IMR-90 (cell line): ENCODE measurements at regions not wholly inside any gene's neighbourhood (a gene's known extent, or its start where the extent isn't known, plus 50 kb on each side); places are given as distances from the start of the nearest gene placed in this dataset.

ENCODE experiments used
- ATAC-seq: fragments of 200-7000 bp; cut with Tn5 transposase; 2 replicates; pipeline ENCODE4 v1.9.1; 2020; ENCODE audit warnings: low read depth, mild to moderate bottlenecking, moderate library complexity
- BruUV-seq: library from RNA; stranded (reverse); fragments of 400-500 nt; replicated peaks from 2 replicates; lab custom pipeline; 2021; lab: Mats Ljungman, UMichigan
- CTCF ChIA-PET: fragments of 300-600 bp; formaldehyde crosslinking; extraction: SDS; loops from one replicate; lab custom pipeline; 2021; ENCODE audit warnings: antibody characterized with exemption; lab: Yijun Ruan, JAX
- POLR2A ChIA-PET: fragments of 300-600 bp; sonication (Branson Sonifier 250); formaldehyde crosslinking; loops from one replicate; lab custom pipeline; 2022; ENCODE audit warnings: antibody characterized with exemption; ENCODE audit not compliant: unreplicated experiment; lab: Charles Lee
- DNase-seq: peaks from one replicate; pipeline ENCODE4 v3.0.0; 2013
- H2AFZ ChIP-seq: replicated peaks from 2 replicates; pipeline ENCODE3; 2013; ENCODE audit warnings: low read length, mild to moderate bottlenecking; ENCODE audit not compliant: poor library complexity
- H2AK5ac ChIP-seq: 2 replicates; pipeline ENCODE4 v1.6.1; 2013; ENCODE audit warnings: low read depth, low read length, inconsistent platforms
- H2AK9ac ChIP-seq: replicated peaks from 2 replicates; pipeline ENCODE3; 2013; ENCODE audit warnings: mild to moderate bottlenecking, low read depth, low read length, moderate library complexity; ENCODE audit not compliant: poor library complexity
- H2BK120ac ChIP-seq: 2 replicates; pipeline ENCODE4 v1.6.1; 2013; ENCODE audit warnings: low read depth, low read length, inconsistent platforms
- H2BK15ac ChIP-seq: 3 replicates; pipeline ENCODE4 v1.6.1; 2013; ENCODE audit warnings: low read depth, low read length, inconsistent platforms
- H2BK20ac ChIP-seq: 2 replicates; pipeline ENCODE4 v1.6.1; 2013; ENCODE audit warnings: low read depth, mild to moderate bottlenecking, inconsistent platforms, low read length, moderate library complexity
- H2BK5ac ChIP-seq: 2 replicates; pipeline ENCODE4 v1.6.1; 2013; ENCODE audit warnings: mild to moderate bottlenecking, low read depth, low read length, inconsistent platforms; ENCODE audit not compliant: poor library complexity, severe bottlenecking
- H3K14ac ChIP-seq: replicated peaks from 2 replicates; pipeline ENCODE4 v1.6.1; 2013; ENCODE audit warnings: low read depth, low read length, inconsistent platforms
- H3K18ac ChIP-seq: 2 replicates; pipeline ENCODE4 v1.6.1; 2013; ENCODE audit warnings: low read depth, low read length, control low read depth
- H3K23ac ChIP-seq: 2 replicates; pipeline ENCODE4 v1.6.1; 2013; ENCODE audit warnings: low read depth, low read length, inconsistent platforms
- H3K27ac ChIP-seq: 2 replicates; pipeline ENCODE4 v1.5.1; 2013; ENCODE audit warnings: mild to moderate bottlenecking, control low read depth, low read length; ENCODE audit not compliant: insufficient read depth
- H3K27me3 ChIP-seq: 2 replicates; pipeline ENCODE4 v1.6.1; 2013; ENCODE audit warnings: low read length; ENCODE audit not compliant: control insufficient read depth, insufficient read depth
- H3K36me3 ChIP-seq: 2 replicates; pipeline ENCODE4 v1.6.1; 2013; ENCODE audit warnings: low read length, mixed read lengths; ENCODE audit not compliant: control insufficient read depth, insufficient read depth
- H3K4ac ChIP-seq: 2 replicates; pipeline ENCODE4 v1.6.1; 2013; ENCODE audit warnings: low read depth, low read length, inconsistent platforms
- H3K4me1 ChIP-seq: 2 replicates; pipeline ENCODE4 v1.6.1; 2013; ENCODE audit warnings: low read length, mixed read lengths; ENCODE audit not compliant: control insufficient read depth, insufficient read depth
- H3K4me2 ChIP-seq: 2 replicates; pipeline ENCODE4 v1.6.1; 2013; ENCODE audit warnings: low read depth, mild to moderate bottlenecking, control low read depth, low read length, moderate library complexity
- H3K4me3 ChIP-seq: 2 replicates; pipeline ENCODE4 v1.5.1; 2013; ENCODE audit warnings: low read depth, mild to moderate bottlenecking, control low read depth, low read length, moderate library complexity; ENCODE audit not compliant: insufficient read depth
- H3K56ac ChIP-seq: 2 replicates; pipeline ENCODE4 v1.6.1; 2013; ENCODE audit warnings: low read length, inconsistent platforms; ENCODE audit not compliant: insufficient read depth; ENCODE audit errors: extremely low read depth
- H3K79me1 ChIP-seq, 2 experiments: 2 replicates each; pipeline ENCODE4 v1.6.1; 2013; ENCODE audit warnings: low read length in 2 of 2, inconsistent platforms in 1 of 2, low read depth in 1 of 2
- H3K9ac ChIP-seq: 2 replicates; pipeline ENCODE4 v1.6.1; 2013; ENCODE audit warnings: low read depth, low read length, control low read depth
- H3K9me1 ChIP-seq: 2 replicates; pipeline ENCODE4 v1.6.1; 2013; ENCODE audit warnings: low read length, inconsistent platforms; ENCODE audit not compliant: insufficient read depth
- H3K9me3 ChIP-seq: 2 replicates; pipeline ENCODE4 v1.6.1; 2013; ENCODE audit warnings: low read length; ENCODE audit not compliant: control insufficient read depth, insufficient read depth
- H4K20me1 ChIP-seq: 2 replicates; pipeline ENCODE4 v1.6.1; 2013; ENCODE audit warnings: low read length, inconsistent platforms; ENCODE audit not compliant: insufficient read depth
- H4K5ac ChIP-seq: 2 replicates; pipeline ENCODE4 v1.6.1; 2013; ENCODE audit warnings: mild to moderate bottlenecking, low read depth, low read length, control low read depth
- H4K8ac ChIP-seq, 2 experiments: 2 replicates each; pipeline ENCODE4 v1.6.1; 2013; ENCODE audit warnings: low read depth in 2 of 2, low read length in 2 of 2, control low read depth in 1 of 2, inconsistent platforms in 1 of 2
- H4K91ac ChIP-seq: 2 replicates; pipeline ENCODE4 v1.6.1; 2013; ENCODE audit warnings: low read depth, low read length, inconsistent platforms; ENCODE audit not compliant: insufficient read depth
- BHLHE40 ChIP-seq: fragments of 150-350 bp; IDR thresholded peaks from 2 replicates; pipeline ENCODE4 v1.6.1; 2016; ENCODE audit warnings: mild to moderate bottlenecking, low read depth, low read length
- CEBPB ChIP-seq: IDR thresholded peaks from 2 replicates; pipeline ENCODE4 v1.6.1; 2012; ENCODE audit warnings: low read depth, low read length, improper control_type of control experiment
- CHD1 ChIP-seq: IDR thresholded peaks from 2 replicates; pipeline ENCODE4 v1.6.1; 2012; ENCODE audit warnings: low read depth, low read length, improper control_type of control experiment
- CTCF ChIP-seq: conservative IDR thresholded peaks from 2 replicates; pipeline ENCODE4 v1.5.1; 2012; ENCODE audit warnings: mild to moderate bottlenecking, low read depth, low read length, improper control_type of control experiment
- ELK1 ChIP-seq: fragments of 150-350 bp; IDR thresholded peaks from 2 replicates; pipeline ENCODE4 v1.6.1; 2016; ENCODE audit warnings: low read depth, mild to moderate bottlenecking, low read length, moderate library complexity, borderline replicate concordance
- FOS ChIP-seq: fragments of 150-350 bp; IDR thresholded peaks from 2 replicates; pipeline ENCODE4 v1.6.1; 2016; ENCODE audit warnings: low read depth, low read length
- MAFK ChIP-seq: IDR thresholded peaks from 2 replicates; pipeline ENCODE4 v1.6.1; 2012; ENCODE audit warnings: low read depth, low read length, improper control_type of control experiment
- MAZ ChIP-seq: IDR thresholded peaks from 2 replicates; pipeline ENCODE4 v1.6.1; 2012; ENCODE audit warnings: low read depth, mild to moderate bottlenecking, low read length, improper control_type of control experiment, moderate library complexity, borderline replicate concordance
- MXI1 ChIP-seq: IDR thresholded peaks from 2 replicates; pipeline ENCODE4 v1.6.1; 2012; ENCODE audit warnings: low read depth, mild to moderate bottlenecking, low read length, moderate library complexity, borderline replicate concordance
- NFE2L2 ChIP-seq: fragments of 150-350 bp; IDR thresholded peaks from 2 replicates; pipeline ENCODE4 v1.6.1; 2016; ENCODE audit warnings: low read depth, mild to moderate bottlenecking, low read length
- POLR2A ChIP-seq: IDR thresholded peaks from 2 replicates; pipeline ENCODE4 v1.6.1; 2012; ENCODE audit warnings: mild to moderate bottlenecking, low read depth, low read length
- RAD21 ChIP-seq: IDR thresholded peaks from 2 replicates; pipeline ENCODE4 v1.6.1; 2012; ENCODE audit warnings: low read length, improper control_type of control experiment
- RCOR1 ChIP-seq: IDR thresholded peaks from 2 replicates; pipeline ENCODE4 v1.6.1; 2012; ENCODE audit warnings: mild to moderate bottlenecking, low read length, improper control_type of control experiment; ENCODE audit not compliant: insufficient replicate concordance
- RFX5 ChIP-seq: IDR thresholded peaks from 2 replicates; pipeline ENCODE4 v1.8.0; 2012; ENCODE audit warnings: low read depth, mild to moderate bottlenecking, low read length, moderate library complexity
- SMC3 ChIP-seq: fragments of 150-350 bp; IDR thresholded peaks from 2 replicates; pipeline ENCODE4 v1.6.1; 2016; ENCODE audit warnings: low read depth, mild to moderate bottlenecking, antibody characterized with exemption, low read length, moderate library complexity
- WGBS, 2 experiments: methylation state at CpG; one replicate each; pipeline versions ENCODE4 v1.1.5 to v1.1.7; 2013; ENCODE audit warnings: missing lambda C conversion rate in 2 of 2; ENCODE audit not compliant: insufficient read length in 1 of 2; ENCODE audit errors: extremely low coverage in 2 of 2; 5-methylcytosine and 5-hydroxymethylcytosine counted together
- dilution Hi-C: fragments of 300-500 bp; cut with HindIII; formaldehyde crosslinking; loops from one replicate; pipeline ENCODE4 v1.14.3; 2018; ENCODE audit warnings: low sequenced_read_pairs; ENCODE audit not compliant: unreplicated experiment
- in situ Hi-C: fragments of 300-500 bp; cut with MboI; formaldehyde crosslinking; loops from 3 replicates; pipeline ENCODE4 v1.14.3; 2019; ENCODE audit warnings: low sequenced_read_pairs, inconsistent platforms, mixed read lengths
- intact Hi-C: fragments of 100-400 bp; cut with micrococcal nuclease; formaldehyde crosslinking; loops from 2 replicates; pipeline ENCODE4 v1.10.0; 2022
- TF ChIP-seq, protein P1 (sequence below): fragments of 150-350 bp; IDR thresholded peaks from 2 replicates; pipeline ENCODE4 v1.6.1; 2017; ENCODE audit warnings: mild to moderate bottlenecking, antibody characterized with exemption, low read length, low read depth

DNA sequence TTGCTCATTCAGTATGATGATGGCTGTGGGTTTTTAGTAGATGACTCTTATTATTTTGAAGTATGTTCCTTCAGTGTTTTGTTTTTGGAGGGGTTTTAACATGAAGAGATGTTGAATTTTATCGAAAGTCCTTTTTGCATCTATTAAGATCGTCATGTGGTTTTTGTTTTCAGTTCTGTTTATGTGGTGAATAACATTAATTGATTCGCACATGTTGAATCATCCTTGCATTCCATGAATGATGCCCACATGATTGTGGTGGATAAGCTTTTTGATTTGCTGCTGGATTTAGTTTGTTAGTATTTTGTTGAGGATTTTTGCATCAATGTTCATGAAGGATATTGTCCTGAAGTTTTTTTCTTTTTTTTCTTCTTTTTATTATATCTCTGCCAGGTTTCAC is 347.4 kb upstream of the EPHA5 start:
- no peak for TF ChIP-seq POLR2A
- no peak for TF ChIP-seq FOS
- TF ChIP-seq CEBPB, result no peak
- no peak for TF ChIP-seq NFE2L2
- TF ChIP-seq, protein P1, sequence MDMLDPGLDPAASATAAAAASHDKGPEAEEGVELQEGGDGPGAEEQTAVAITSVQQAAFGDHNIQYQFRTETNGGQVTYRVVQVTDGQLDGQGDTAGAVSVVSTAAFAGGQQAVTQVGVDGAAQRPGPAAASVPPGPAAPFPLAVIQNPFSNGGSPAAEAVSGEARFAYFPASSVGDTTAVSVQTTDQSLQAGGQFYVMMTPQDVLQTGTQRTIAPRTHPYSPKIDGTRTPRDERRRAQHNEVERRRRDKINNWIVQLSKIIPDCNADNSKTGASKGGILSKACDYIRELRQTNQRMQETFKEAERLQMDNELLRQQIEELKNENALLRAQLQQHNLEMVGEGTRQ, result no peak
- TF ChIP-seq RFX5, result no peak
- TF ChIP-seq CHD1, result no peak
- TF ChIP-seq MXI1, result no peak
- TF ChIP-seq ELK1, result no peak
- no peak for TF ChIP-seq BHLHE40
- no peak for TF ChIP-seq CTCF
- TF ChIP-seq MAZ, result no peak
- no peak for TF ChIP-seq SMC3
- no peak for TF ChIP-seq RAD21
- no peak for TF ChIP-seq RCOR1
- TF ChIP-seq MAFK, result no peak
- ATAC-seq (no peak), DNase-seq (no peak)
- H3K27me3 ChIP-seq, result no peaks in the 10 kb centered on the region
- no peak overlapping the region for H4K5ac ChIP-seq
- H3K4me3 ChIP-seq, result no peak overlapping the region
- no peak overlapping the region for H3K23ac ChIP-seq
- no peak overlapping the region for H2BK20ac ChIP-seq
- CTCF ChIA-PET, result no interaction called here
- no peak overlapping the region for H2AK9ac ChIP-seq
- POLR2A ChIA-PET, result no interaction called here
- in situ Hi-C loops (no loop called here), dilution Hi-C loops (no loop called here), intact Hi-C loops (no loop called here)
- H2BK15ac ChIP-seq, result no peak overlapping the region
- H2BK5ac ChIP-seq, result no peak overlapping the region
- no peak overlapping the region for H4K91ac ChIP-seq
- H3K4ac ChIP-seq, result no peak overlapping the region
- H3K14ac ChIP-seq, result no peak overlapping the region
- no peaks in the 10 kb centered on the region for H3K4me1 ChIP-seq
- no peak overlapping the region for H4K8ac ChIP-seq
- no TSS peak for BruUV-seq
- H2BK120ac ChIP-seq, result no peak overlapping the region
- H3K18ac ChIP-seq, result no peak overlapping the region
- no peaks in the 10 kb centered on the region for H4K20me1 ChIP-seq
- H3K79me1 ChIP-seq, result no peaks in the 10 kb centered on the region
- H3K9me1 ChIP-seq, result no peaks in the 10 kb centered on the region
- H3K56ac ChIP-seq, result no peak overlapping the region
- H2AFZ ChIP-seq, result no peak overlapping the region
- no peak overlapping the region for H3K4me2 ChIP-seq
- H3K27ac ChIP-seq, result no peak overlapping the region
- H3K36me3 ChIP-seq, result no peaks in the 10 kb centered on the region
- peaks cover 18% of the 10 kb centered on the region for H3K9me3 ChIP-seq
- H2AK5ac ChIP-seq, result no peak overlapping the region
- H3K9ac ChIP-seq, result no peak overlapping the region
- no CpG with 5 or more reads among the region's 3 CpGs for WGBS, 2 experiments
